ENCODE measurements at regions not wholly inside any gene's neighbourhood (a gene's known extent, or its start where the extent isn't known, plus 50 kb on each side); places are given as distances from the start of the nearest gene placed in this dataset.

GRCh38 chr1:14255233-14255632 lies 343.3 kb upstream of the KAZN start:
- peaks cover 19% of the 10 kb centered on the region for H3K27me3 Mint-ChIP-seq
- H3K4me1 Mint-ChIP-seq (ENCODE audit: unreplicated experiment), result peaks cover 10% of the 10 kb centered on the region
- no peak for TF ChIP-seq CTCF (conservative IDR thresholded peaks at IDR 0.05)
- no peak overlapping the region for H3K27ac Mint-ChIP-seq
- H3K4me3 Mint-ChIP-seq, result no peak overlapping the region
- H3K9me3 Mint-ChIP-seq, result no peaks in the 10 kb centered on the region
- no peak for DNase-seq (ENCODE audit: extremely low spot score, unreplicated experiment)
- H3K36me3 Mint-ChIP-seq, result no peaks in the 10 kb centered on the region

- Mint-ChIP-seq H3K9me3 (no peaks in the 10 kb centered on the region), H3K4me1 (ENCODE audit: unreplicated experiment) (peaks cover 10% of the 10 kb centered on the region), H3K27ac (no peak overlapping the region), H3K4me3 (no peak overlapping the region), H3K36me3 (no peaks in the 10 kb centered on the region), H3K27me3 (peaks cover 20% of the 10 kb centered on the region)
- TF ChIP-seq CTCF (conservative IDR thresholded peaks at IDR 0.05), result no peak
- no peak for DNase-seq (ENCODE audit: extremely low spot score, unreplicated experiment)
Measured at GRCh38 chr1:14255711-14256110, 342.8 kb upstream of the KAZN start.

GRCh38 chr1:14259191-14259757 lies 339.2 kb upstream of the KAZN start:
- Mint-ChIP-seq H3K36me3 (no peaks in the 10 kb centered on the region), H3K4me3 (no peak overlapping the region), H3K27ac (no peak overlapping the region), H3K27me3 (peaks cover 37% of the 10 kb centered on the region), H3K4me1 (ENCODE audit: unreplicated experiment) (peaks cover 29% of the 10 kb centered on the region), H3K9me3 (no peaks in the 10 kb centered on the region)
- TF ChIP-seq CTCF (conservative IDR thresholded peaks at IDR 0.05), result no peak
- no peak for DNase-seq (ENCODE audit: extremely low spot score, unreplicated experiment)

GRCh38 chr1:14260480-14260879 lies 338.0 kb upstream of the KAZN start:
- no peak for DNase-seq (ENCODE audit: extremely low spot score, unreplicated experiment)
- Mint-ChIP-seq H3K9me3 (no peaks in the 10 kb centered on the region), H3K4me3 (no peak overlapping the region), H3K36me3 (no peaks in the 10 kb centered on the region), H3K27me3 (peaks cover 41% of the 10 kb centered on the region), H3K27ac (no peak overlapping the region), H3K4me1 (ENCODE audit: unreplicated experiment) (peaks cover 29% of the 10 kb centered on the region)
- no peak for TF ChIP-seq CTCF (conservative IDR thresholded peaks at IDR 0.05)

GRCh38 chr1:14261395-14261794 lies 337.1 kb upstream of the KAZN start:
- no peak overlapping the region for H3K27ac Mint-ChIP-seq
- no peak for DNase-seq (ENCODE audit: extremely low spot score, unreplicated experiment)
- no peaks in the 10 kb centered on the region for H3K9me3 Mint-ChIP-seq
- no peaks in the 10 kb centered on the region for H3K36me3 Mint-ChIP-seq
- H3K4me1 Mint-ChIP-seq (ENCODE audit: unreplicated experiment), result peaks cover 29% of the 10 kb centered on the region
- TF ChIP-seq CTCF (conservative IDR thresholded peaks at IDR 0.05), result no peak
- H3K4me3 Mint-ChIP-seq, result no peak overlapping the region
- H3K27me3 Mint-ChIP-seq, result peaks cover 41% of the 10 kb centered on the region

- no peak for DNase-seq (ENCODE audit: extremely low spot score, unreplicated experiment)
- Mint-ChIP-seq H3K4me1 (ENCODE audit: unreplicated experiment) (peaks cover 29% of the 10 kb centered on the region), H3K9me3 (no peaks in the 10 kb centered on the region), H3K4me3 (no peak overlapping the region), H3K27ac (no peak overlapping the region), H3K27me3 (peaks cover 37% of the 10 kb centered on the region), H3K36me3 (no peaks in the 10 kb centered on the region)
- no peak for TF ChIP-seq CTCF (conservative IDR thresholded peaks at IDR 0.05)
Measured at GRCh38 chr1:14262637-14263036, 335.8 kb upstream of the KAZN start.

Data from type B pancreatic cell (in vitro differentiated cells).